ENCODE measurements at regions not wholly inside any gene's neighbourhood (a gene's known extent, or its start where the extent isn't known, plus 50 kb on each side); places are given as distances from the start of the nearest gene placed in this dataset.

DNA sequence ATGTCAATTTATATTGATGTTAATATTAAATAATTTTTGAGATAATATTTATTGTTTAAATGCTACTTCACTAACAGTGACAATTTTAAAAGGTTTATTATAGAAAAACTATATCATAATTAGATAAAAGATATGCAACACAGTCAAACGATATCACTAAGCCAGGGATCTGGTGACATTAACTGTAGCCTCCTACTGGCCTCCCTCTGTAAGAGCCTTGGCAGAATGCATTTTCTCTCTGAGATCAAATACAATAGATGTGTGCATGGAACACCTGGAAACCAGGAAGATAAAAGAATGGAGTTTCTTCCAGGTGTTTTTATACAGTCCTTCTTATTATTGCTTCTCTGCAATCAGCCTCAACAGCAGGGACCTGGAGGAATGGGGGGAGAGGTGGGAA is 1762.1 kb downstream of the BRINP3 start:
- TF ChIP-seq, protein P1, sequence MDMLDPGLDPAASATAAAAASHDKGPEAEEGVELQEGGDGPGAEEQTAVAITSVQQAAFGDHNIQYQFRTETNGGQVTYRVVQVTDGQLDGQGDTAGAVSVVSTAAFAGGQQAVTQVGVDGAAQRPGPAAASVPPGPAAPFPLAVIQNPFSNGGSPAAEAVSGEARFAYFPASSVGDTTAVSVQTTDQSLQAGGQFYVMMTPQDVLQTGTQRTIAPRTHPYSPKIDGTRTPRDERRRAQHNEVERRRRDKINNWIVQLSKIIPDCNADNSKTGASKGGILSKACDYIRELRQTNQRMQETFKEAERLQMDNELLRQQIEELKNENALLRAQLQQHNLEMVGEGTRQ (IDR thresholded peaks at IDR 0.05), result no peak
- TF ChIP-seq MAFK (IDR thresholded peaks at IDR 0.05; ENCODE audit: partially characterized antibody), result no peak

Data from A549 (cell line).